ENCODE measurements at regions not wholly inside any gene's neighbourhood (a gene's known extent, or its start where the extent isn't known, plus 50 kb on each side); places are given as distances from the start of the nearest gene placed in this dataset.
A peak's percentile ranks its signal among the peaks of the same experiment; 100 is the strongest.

DNA sequence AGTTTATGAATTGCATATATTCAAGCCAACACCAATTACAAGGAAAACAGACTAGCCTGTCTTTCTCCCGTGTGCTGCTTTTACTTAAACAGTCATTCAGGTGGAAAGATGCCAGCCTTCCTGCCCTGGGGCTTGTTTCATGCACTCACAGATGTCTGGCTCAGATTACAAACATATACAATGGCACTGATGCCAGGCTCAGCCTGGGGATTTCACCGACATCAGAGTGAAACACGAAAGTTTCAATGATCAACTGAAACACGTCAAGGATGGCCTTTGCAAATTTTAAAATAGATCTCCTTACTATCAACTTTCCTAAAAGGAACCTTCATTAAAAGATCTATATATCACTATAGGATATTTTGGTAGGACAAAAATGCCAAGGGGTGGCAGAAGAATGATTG lies 1576.5 kb downstream of the EFNA5 start (continued):
- TF ChIP-seq, protein P1, sequence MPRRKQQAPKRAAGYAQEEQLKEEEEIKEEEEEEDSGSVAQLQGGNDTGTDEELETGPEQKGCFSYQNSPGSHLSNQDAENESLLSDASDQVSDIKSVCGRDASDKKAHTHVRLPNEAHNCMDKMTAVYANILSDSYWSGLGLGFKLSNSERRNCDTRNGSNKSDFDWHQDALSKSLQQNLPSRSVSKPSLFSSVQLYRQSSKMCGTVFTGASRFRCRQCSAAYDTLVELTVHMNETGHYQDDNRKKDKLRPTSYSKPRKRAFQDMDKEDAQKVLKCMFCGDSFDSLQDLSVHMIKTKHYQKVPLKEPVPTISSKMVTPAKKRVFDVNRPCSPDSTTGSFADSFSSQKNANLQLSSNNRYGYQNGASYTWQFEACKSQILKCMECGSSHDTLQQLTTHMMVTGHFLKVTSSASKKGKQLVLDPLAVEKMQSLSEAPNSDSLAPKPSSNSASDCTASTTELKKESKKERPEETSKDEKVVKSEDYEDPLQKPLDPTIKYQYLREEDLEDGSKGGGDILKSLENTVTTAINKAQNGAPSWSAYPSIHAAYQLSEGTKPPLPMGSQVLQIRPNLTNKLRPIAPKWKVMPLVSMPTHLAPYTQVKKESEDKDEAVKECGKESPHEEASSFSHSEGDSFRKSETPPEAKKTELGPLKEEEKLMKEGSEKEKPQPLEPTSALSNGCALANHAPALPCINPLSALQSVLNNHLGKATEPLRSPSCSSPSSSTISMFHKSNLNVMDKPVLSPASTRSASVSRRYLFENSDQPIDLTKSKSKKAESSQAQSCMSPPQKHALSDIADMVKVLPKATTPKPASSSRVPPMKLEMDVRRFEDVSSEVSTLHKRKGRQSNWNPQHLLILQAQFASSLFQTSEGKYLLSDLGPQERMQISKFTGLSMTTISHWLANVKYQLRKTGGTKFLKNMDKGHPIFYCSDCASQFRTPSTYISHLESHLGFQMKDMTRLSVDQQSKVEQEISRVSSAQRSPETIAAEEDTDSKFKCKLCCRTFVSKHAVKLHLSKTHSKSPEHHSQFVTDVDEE (CRISPR knock-in tag; IDR thresholded peaks at IDR 0.05): peak; percentile 95
- TF ChIP-seq PPARA (CRISPR knock-in tag; IDR thresholded peaks at IDR 0.05; ENCODE audit: borderline replicate concordance): no peak

DNA sequence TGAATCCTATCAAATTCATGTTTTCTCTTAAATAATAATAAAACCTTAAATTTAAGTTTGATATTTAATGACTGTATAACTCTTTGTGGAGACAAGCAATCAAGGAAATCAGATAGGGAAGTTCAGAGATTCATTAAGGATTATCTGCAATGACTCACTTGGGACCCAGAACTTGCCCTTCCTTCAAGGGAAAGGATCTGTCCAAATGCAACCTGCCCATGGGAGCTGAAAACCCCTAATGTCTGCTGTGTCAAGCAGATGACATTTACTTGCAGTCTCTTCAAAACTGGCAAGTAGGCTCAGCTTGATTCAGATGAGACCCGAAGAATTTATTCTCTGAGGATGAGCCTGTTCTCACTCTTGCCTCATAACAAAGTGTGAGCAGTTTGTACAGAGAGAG lies 1577.6 kb downstream of the EFNA5 start:
- TF ChIP-seq, protein P1 (CRISPR knock-in tag; IDR thresholded peaks at IDR 0.05): no peak
- TF ChIP-seq BACH2 (CRISPR knock-in tag; IDR thresholded peaks at IDR 0.05; ENCODE audit: borderline replicate concordance): no peak
- no peak for TF ChIP-seq ISL1 (CRISPR knock-in tag; IDR thresholded peaks at IDR 0.05)
- no peak for TF ChIP-seq GLIS3 (CRISPR knock-in tag; IDR thresholded peaks at IDR 0.05)
- TF ChIP-seq ZNF8 (CRISPR knock-in tag; IDR thresholded peaks at IDR 0.05): no peak
- TF ChIP-seq ARNTL (CRISPR knock-in tag; IDR thresholded peaks at IDR 0.05; ENCODE audit: borderline replicate concordance, low read depth): no peak
- TF ChIP-seq OSR1 (CRISPR knock-in tag; IDR thresholded peaks at IDR 0.05): no peak
- TF ChIP-seq SNAI2 (CRISPR knock-in tag; IDR thresholded peaks at IDR 0.05): no peak
- peak; percentile 8; the same call in 1 of the 3 replicates for ATAC-seq

DNA sequence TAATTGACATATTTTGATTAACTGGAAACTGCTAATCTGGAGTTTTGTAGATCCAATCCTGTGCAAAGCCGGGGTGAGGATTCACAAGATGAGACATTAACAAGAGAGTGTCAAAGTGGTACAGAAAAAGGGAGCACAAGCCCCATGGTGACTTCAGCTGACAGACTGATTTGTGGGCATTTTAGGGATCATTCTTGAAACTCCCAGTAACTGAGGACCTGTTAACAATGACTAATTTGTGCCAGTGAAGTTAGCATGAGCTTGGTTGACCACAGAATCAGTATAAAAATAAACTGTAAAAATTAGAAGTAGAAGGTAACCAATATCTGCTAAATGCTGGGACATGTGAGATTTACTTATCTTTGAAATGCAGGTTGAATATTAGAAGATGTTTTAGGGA lies 1578.3 kb downstream of the EFNA5 start:
- TF ChIP-seq ESRRG (CRISPR knock-in tag; IDR thresholded peaks at IDR 0.05) (no peak), ZNF8 (CRISPR knock-in tag; IDR thresholded peaks at IDR 0.05) (no peak), ISL1 (CRISPR knock-in tag; IDR thresholded peaks at IDR 0.05) (no peak), ZNF70 (CRISPR knock-in tag; IDR thresholded peaks at IDR 0.05) (no peak), GLIS3 (CRISPR knock-in tag; IDR thresholded peaks at IDR 0.05) (no peak)
- ATAC-seq: no peak

DNA sequence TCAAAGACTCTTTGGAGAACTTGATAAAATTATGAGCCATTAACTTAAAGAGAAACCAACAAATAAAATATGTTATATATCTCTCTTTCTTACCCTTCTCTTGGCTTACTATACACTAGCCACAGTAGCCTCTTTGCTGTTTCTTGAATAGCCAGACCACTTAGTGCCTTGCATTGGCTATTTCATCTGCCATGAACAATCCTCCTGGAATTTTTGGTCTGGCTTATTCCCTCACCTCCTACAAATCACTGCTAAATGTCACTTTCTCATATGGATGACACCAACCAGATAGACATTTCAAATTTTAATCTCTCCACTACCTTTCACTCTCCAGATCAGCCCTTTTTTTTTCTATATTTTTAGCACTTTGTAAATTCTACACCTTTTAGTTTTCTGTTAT lies 1581.7 kb downstream of the EFNA5 start:
- peak; percentile 84 for ATAC-seq
- TF ChIP-seq, protein P2, sequence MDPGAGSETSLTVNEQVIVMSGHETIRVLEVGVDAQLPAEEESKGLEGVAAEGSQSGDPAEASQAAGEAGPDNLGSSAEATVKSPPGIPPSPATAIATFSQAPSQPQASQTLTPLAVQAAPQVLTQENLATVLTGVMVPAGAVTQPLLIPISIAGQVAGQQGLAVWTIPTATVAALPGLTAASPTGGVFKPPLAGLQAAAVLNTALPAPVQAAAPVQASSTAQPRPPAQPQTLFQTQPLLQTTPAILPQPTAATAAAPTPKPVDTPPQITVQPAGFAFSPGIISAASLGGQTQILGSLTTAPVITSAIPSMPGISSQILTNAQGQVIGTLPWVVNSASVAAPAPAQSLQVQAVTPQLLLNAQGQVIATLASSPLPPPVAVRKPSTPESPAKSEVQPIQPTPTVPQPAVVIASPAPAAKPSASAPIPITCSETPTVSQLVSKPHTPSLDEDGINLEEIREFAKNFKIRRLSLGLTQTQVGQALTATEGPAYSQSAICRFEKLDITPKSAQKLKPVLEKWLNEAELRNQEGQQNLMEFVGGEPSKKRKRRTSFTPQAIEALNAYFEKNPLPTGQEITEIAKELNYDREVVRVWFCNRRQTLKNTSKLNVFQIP (CRISPR knock-in tag; IDR thresholded peaks at IDR 0.05; ENCODE audit: borderline replicate concordance, low read depth): peak; percentile 37; the same call in 1 of the 2 replicates
- TF ChIP-seq, protein P3, sequence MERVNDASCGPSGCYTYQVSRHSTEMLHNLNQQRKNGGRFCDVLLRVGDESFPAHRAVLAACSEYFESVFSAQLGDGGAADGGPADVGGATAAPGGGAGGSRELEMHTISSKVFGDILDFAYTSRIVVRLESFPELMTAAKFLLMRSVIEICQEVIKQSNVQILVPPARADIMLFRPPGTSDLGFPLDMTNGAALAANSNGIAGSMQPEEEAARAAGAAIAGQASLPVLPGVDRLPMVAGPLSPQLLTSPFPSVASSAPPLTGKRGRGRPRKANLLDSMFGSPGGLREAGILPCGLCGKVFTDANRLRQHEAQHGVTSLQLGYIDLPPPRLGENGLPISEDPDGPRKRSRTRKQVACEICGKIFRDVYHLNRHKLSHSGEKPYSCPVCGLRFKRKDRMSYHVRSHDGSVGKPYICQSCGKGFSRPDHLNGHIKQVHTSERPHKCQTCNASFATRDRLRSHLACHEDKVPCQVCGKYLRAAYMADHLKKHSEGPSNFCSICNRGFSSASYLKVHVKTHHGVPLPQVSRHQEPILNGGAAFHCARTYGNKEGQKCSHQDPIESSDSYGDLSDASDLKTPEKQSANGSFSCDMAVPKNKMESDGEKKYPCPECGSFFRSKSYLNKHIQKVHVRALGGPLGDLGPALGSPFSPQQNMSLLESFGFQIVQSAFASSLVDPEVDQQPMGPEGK (CRISPR knock-in tag; IDR thresholded peaks at IDR 0.05; ENCODE audit: borderline replicate concordance): peak; percentile 73
- peak; percentile 85 for TF ChIP-seq ISL1 (CRISPR knock-in tag; IDR thresholded peaks at IDR 0.05)
- TF ChIP-seq, protein P4, sequence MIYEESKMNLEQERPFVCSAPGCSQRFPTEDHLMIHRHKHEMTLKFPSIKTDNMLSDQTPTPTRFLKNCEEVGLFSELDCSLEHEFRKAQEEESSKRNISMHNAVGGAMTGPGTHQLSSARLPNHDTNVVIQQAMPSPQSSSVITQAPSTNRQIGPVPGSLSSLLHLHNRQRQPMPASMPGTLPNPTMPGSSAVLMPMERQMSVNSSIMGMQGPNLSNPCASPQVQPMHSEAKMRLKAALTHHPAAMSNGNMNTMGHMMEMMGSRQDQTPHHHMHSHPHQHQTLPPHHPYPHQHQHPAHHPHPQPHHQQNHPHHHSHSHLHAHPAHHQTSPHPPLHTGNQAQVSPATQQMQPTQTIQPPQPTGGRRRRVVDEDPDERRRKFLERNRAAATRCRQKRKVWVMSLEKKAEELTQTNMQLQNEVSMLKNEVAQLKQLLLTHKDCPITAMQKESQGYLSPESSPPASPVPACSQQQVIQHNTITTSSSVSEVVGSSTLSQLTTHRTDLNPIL (CRISPR knock-in tag; IDR thresholded peaks at IDR 0.05; ENCODE audit: low read depth): no peak
- 0 out of 2 replicates have a peak, but pooled peaks have one; percentile 38 for TF ChIP-seq ZC3H10 (CRISPR knock-in tag; IDR thresholded peaks at IDR 0.05)
- no peak for TF ChIP-seq BACH2 (CRISPR knock-in tag; IDR thresholded peaks at IDR 0.05; ENCODE audit: borderline replicate concordance)
- TF ChIP-seq TOX (CRISPR knock-in tag; IDR thresholded peaks at IDR 0.05; ENCODE audit: borderline replicate concordance): no peak
- TF ChIP-seq ESRRG (CRISPR knock-in tag; IDR thresholded peaks at IDR 0.05): no peak
